SK-N-SH (cell line): ENCODE measurements at regions not wholly inside any gene's neighbourhood (a gene's known extent, or its start where the extent isn't known, plus 50 kb on each side); places are given as distances from the start of the nearest gene placed in this dataset.
"Not testable (repeated sequence)": the region's sequence is repeated elsewhere in the genome, so short reads cannot be mapped to it uniquely, and the experiment has no call there.

Experiments
- CTCF ChIA-PET: fragments of 300-600, 350-600 bp; formaldehyde crosslinking; extraction: SDS; loops from one replicate; lab custom pipeline; 2021; lab: Yijun Ruan, JAX
- POLR2A ChIA-PET: fragments of 350-600 bp; sonication (Branson Sonifier 250); formaldehyde crosslinking; extraction: SDS; loops from one replicate; lab custom pipeline; 2020; ENCODE audit warnings: antibody characterized with exemption, inconsistent platforms; lab: Yijun Ruan, JAX
- DNase-seq: peaks from one replicate; pipeline ENCODE4 v3.0.0; 2012
- H2AFZ ChIP-seq: fragments of 200-600 bp; sonication (generic); 2 replicates; pipeline ENCODE4 v1.8.1; 2016; ENCODE audit warnings: antibody characterized with exemption, mild to moderate bottlenecking, low read depth
- H3F3A ChIP-seq: fragments of 200-600 bp; sonication (generic); replicated peaks from 2 replicates; pipeline ENCODE3; 2016; ENCODE audit warnings: antibody characterized with exemption, mild to moderate bottlenecking; ENCODE audit not compliant: insufficient read depth
- H3K27ac ChIP-seq, 2 experiments: fragments of 200-500 bp in 1 of 2; fragments of 200-600 bp in 1 of 2; sonication (Bioruptor generic) in 1 of 2; sonication (generic), shearing (Covaris generic) in 1 of 2; 2 replicates each; pipeline versions ENCODE4 v1.5.1 to v1.6.1; 2014 to 2016; ENCODE audit warnings: low read depth in 2 of 2, inconsistent platforms in 1 of 2, low read length in 1 of 2, mild to moderate bottlenecking in 1 of 2, mixed read lengths in 1 of 2
- H3K27me3 ChIP-seq: fragments of 200-600 bp; sonication (generic), shearing (Covaris generic); 2 replicates; pipeline ENCODE4 v1.6.1; 2016; ENCODE audit warnings: mixed run types; ENCODE audit not compliant: insufficient read depth
- H3K36me3 ChIP-seq, 2 experiments: fragments of 200-500 bp in 1 of 2; fragments of 200-600 bp in 1 of 2; sonication (Bioruptor generic) in 1 of 2; sonication (generic) in 1 of 2; replicated peaks in 1 of 2; 2 replicates each; pipeline versions ENCODE3 to v1.5.1; 2014 to 2016; ENCODE audit warnings: low read length in 1 of 2, mild to moderate bottlenecking in 1 of 2; ENCODE audit not compliant: insufficient read depth in 2 of 2, control insufficient read depth in 1 of 2
- H3K4me1 ChIP-seq, 2 experiments: fragments of 200-500 bp in 1 of 2; fragments of 200-600 bp in 1 of 2; sonication (Bioruptor generic) in 1 of 2; sonication (generic), shearing (Covaris generic) in 1 of 2; 2 replicates each; pipeline versions ENCODE4 v1.5.1 to v1.6.1; 2014 to 2016; ENCODE audit warnings: low read depth in 1 of 2, low read length in 1 of 2, mixed run types in 1 of 2; ENCODE audit not compliant: insufficient read depth in 2 of 2, control insufficient read depth in 1 of 2
- H3K4me2 ChIP-seq: fragments of 200-600 bp; sonication (generic), shearing (Covaris generic); 2 replicates; pipeline ENCODE4 v1.6.1; 2017; ENCODE audit warnings: mixed run types
- H3K4me3 ChIP-seq, 2 experiments: fragments of 200-500 bp in 1 of 2; fragments of 200-600 bp in 1 of 2; sonication (Bioruptor generic) in 1 of 2; sonication (generic), shearing (Covaris generic) in 1 of 2; 2 replicates each; pipeline versions ENCODE4 v1.5.1 to v1.8.1; 2014 to 2016; ENCODE audit warnings: low read depth in 2 of 2, inconsistent platforms in 1 of 2, low read length in 1 of 2, mild to moderate bottlenecking in 1 of 2, mixed read lengths in 1 of 2, moderate library complexity in 1 of 2
- H3K79me2 ChIP-seq: fragments of 200-600 bp; sonication (generic); 2 replicates; pipeline ENCODE4 v1.8.1; 2017; ENCODE audit warnings: mild to moderate bottlenecking; ENCODE audit not compliant: insufficient read depth
- H3K9ac ChIP-seq: fragments of 200-600 bp; sonication (generic); 2 replicates; pipeline ENCODE4 v1.6.1; 2017; ENCODE audit warnings: mixed run types
- H3K9me2 ChIP-seq: fragments of 200-600 bp; sonication (generic); 2 replicates; pipeline ENCODE4 v1.6.1; 2017; ENCODE audit warnings: mixed run types
- H3K9me3 ChIP-seq: fragments of 200-600 bp; sonication (generic); 2 replicates; pipeline ENCODE4 v1.6.1; 2017; ENCODE audit warnings: mixed run types, mild to moderate bottlenecking, moderate library complexity
- H4K20me1 ChIP-seq: fragments of 200-600 bp; sonication (generic); 2 replicates; pipeline ENCODE4 v1.6.1; 2017; ENCODE audit warnings: mild to moderate bottlenecking, mixed run types; ENCODE audit not compliant: insufficient read depth
- RAD21 ChIP-seq: IDR thresholded peaks from 2 replicates; pipeline ENCODE4 v1.6.1; 2012; ENCODE audit warnings: mild to moderate bottlenecking, low read length
- RCOR1 ChIP-seq: fragments of 150-350 bp; IDR thresholded peaks from 2 replicates; pipeline ENCODE4 v1.6.1; 2017; ENCODE audit warnings: antibody characterized with exemption, low read length
- TCF12 ChIP-seq: IDR thresholded peaks from 2 replicates; pipeline ENCODE4 v1.4.0; 2012
- ZBTB33 ChIP-seq: IDR thresholded peaks from 2 replicates; pipeline ENCODE4 v1.4.0; 2012; ENCODE audit warnings: low read depth, borderline replicate concordance
- WGBS: methylation state at CpG from one replicate; pipeline ENCODE4 v1.1.6; 2017; ENCODE audit warnings: low lambda C conversion rate; 5-methylcytosine and 5-hydroxymethylcytosine counted together

DNA sequence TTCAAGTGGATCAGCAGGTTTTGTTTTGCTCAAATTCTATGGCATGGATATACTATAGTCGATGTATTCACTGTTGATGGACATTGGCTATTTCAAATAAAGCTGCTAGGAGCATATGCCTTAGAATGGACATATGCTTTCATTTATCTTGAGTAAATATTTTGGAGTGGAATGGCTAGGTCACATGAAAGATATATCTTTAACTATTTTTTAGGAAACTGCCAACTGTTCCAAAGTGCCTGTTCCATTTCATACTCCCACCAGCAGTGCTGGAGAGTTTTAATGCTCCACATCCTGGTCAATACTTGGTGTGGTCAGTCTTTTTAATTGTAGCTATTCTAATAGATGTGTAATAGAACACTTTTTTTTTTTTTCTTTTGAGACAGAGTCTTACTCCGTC is 81.1 kb upstream of the PIM1 start:
- H3K4me1 ChIP-seq, result peaks cover 0 to 7% of the 10 kb centered on the region in 2 experiments; a peak in 1 of 4 replicates
- DNase-seq, result no peak
- H3F3A ChIP-seq, result no peaks in the 10 kb centered on the region
- no peaks in the 10 kb centered on the region for H3K36me3 ChIP-seq
- H3K27ac ChIP-seq, result peak overlapping the region; percentile 0 to 18; a peak in 2 of 4 replicates
- H3K9me2 ChIP-seq, result no peaks in the 10 kb centered on the region
- POLR2A ChIA-PET, result interaction anchor here (0.8 kb wide), 1 partner anchor 11 kb away, joined by 3 read pairs; no protein-coding TSS in a partner anchor
- H3K9me3 ChIP-seq, result no peaks in the 10 kb centered on the region
- TF ChIP-seq ZBTB33 (no peak), RAD21 (no peak), TCF12 (peak; percentile 35; the same call in 1 of the 2 replicates)
- TF ChIP-seq, all 33 proteins: peak for 1
- no peaks in the 10 kb centered on the region for H3K27me3 ChIP-seq
- 88% methylated on average over 2 of the region's 2 CpGs for WGBS
- no peak overlapping the region for H3K4me3 ChIP-seq
- H3K79me2 ChIP-seq, result no peaks in the 10 kb centered on the region
- H4K20me1 ChIP-seq, result no peaks in the 10 kb centered on the region
- no peak overlapping the region for H3K4me2 ChIP-seq
- no peak overlapping the region for H2AFZ ChIP-seq
- H3K9ac ChIP-seq, result no peak overlapping the region
- CTCF ChIA-PET, result interaction anchor here (1.2 kb wide), 1 partner anchor 37 kb away, joined by 3 read pairs; no protein-coding TSS in a partner anchor

DNA sequence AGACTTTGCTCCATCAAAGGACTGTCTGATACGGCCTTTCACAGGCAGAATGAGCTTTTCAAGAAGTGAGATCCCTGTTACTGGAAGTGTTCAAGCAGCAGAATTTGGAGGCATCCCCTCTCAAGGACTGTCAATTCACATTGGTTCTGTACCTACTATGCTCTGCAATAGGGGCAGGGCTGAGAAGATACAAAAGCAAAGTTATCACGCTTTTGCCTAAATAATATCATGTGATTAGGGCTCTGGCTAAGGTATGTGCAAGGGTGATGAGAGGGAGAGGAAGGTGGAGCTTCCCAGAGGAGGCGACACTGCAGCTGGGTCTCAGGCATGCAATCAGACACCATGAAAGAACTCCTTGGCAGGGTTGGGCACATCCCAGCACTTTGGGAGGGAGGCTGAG is 80.2 kb upstream of the PIM1 start:
- Histone ChIP-seq H3K79me2 (no peaks in the 10 kb centered on the region), H3K36me3 (no peaks in the 10 kb centered on the region), H3K27me3 (no peaks in the 10 kb centered on the region), H3K4me1 (peaks cover 0 to 7% of the 10 kb centered on the region in 2 experiments; a peak in 1 of 4 replicates), H3F3A (no peaks in the 10 kb centered on the region), H2AFZ (no peak overlapping the region), H3K27ac (no peak overlapping the region), H3K9me3 (no peaks in the 10 kb centered on the region), H3K4me2 (no peak overlapping the region), H3K4me3 (no peak overlapping the region), H3K9me2 (no peaks in the 10 kb centered on the region), H4K20me1 (no peaks in the 10 kb centered on the region), H3K9ac (no peak overlapping the region)
- no peak for DNase-seq
- CTCF ChIA-PET, result interaction anchor here (1.2 kb wide), 1 partner anchor 38 kb away, joined by 3 read pairs; no protein-coding TSS in a partner anchor
- WGBS, result 100% methylated on average over 3 of the region's 3 CpGs
- TF ChIP-seq RCOR1, result no peak
- POLR2A ChIA-PET, result no interaction called here

GRCh38 chr6:37091104-37091503 is 78.8 kb upstream of the PIM1 start:
- not testable (repeated sequence) for H3K9me3 ChIP-seq, H3K27me3 ChIP-seq, H2AFZ ChIP-seq, H4K20me1 ChIP-seq, H3K27ac ChIP-seq, H3F3A ChIP-seq, H3K4me1 ChIP-seq, H3K36me3 ChIP-seq, H3K4me3 ChIP-seq, H3K4me2 ChIP-seq, H3K9me2 ChIP-seq, DNase-seq, H3K9ac ChIP-seq, H3K79me2 ChIP-seq
- POLR2A ChIA-PET, result interaction anchor here (0.7 kb wide), 1 partner anchor 113 kb away, joined by 4 read pairs; no protein-coding TSS in a partner anchor
- CTCF ChIA-PET, result interaction anchor here (0.7 to 1.0 kb wide), 2 partner anchors 20 to 39 kb away, joined by 3 read pairs; no protein-coding TSS in a partner anchor
- WGBS, result 97% methylated on average over 9 of the region's 13 CpGs

GRCh38 chr6:37091586-37091985 is 78.4 kb upstream of the PIM1 start:
- H3K4me1 ChIP-seq, DNase-seq, POLR2A ChIA-PET, H3K9me2 ChIP-seq, H3K27me3 ChIP-seq, H3K79me2 ChIP-seq, H3K4me3 ChIP-seq, H3K9ac ChIP-seq, H3F3A ChIP-seq, H3K9me3 ChIP-seq, H3K36me3 ChIP-seq, H4K20me1 ChIP-seq, H3K27ac ChIP-seq, H3K4me2 ChIP-seq: not testable (repeated sequence)
- CTCF ChIA-PET, result interaction anchor here (0.7 to 1.3 kb wide), 3 partner anchors 20 to 119 kb away, joined by 3 read pairs; no protein-coding TSS in a partner anchor
- 94% methylated on average over 9 of the region's 9 CpGs for WGBS
- H2AFZ ChIP-seq, result peak overlapping the region; percentile 72; the same call in 1 of the 2 replicates
